ENCODE measurements at regions not wholly inside any gene's neighbourhood (a gene's known extent, or its start where the extent isn't known, plus 50 kb on each side); places are given as distances from the start of the nearest gene placed in this dataset.

DNA sequence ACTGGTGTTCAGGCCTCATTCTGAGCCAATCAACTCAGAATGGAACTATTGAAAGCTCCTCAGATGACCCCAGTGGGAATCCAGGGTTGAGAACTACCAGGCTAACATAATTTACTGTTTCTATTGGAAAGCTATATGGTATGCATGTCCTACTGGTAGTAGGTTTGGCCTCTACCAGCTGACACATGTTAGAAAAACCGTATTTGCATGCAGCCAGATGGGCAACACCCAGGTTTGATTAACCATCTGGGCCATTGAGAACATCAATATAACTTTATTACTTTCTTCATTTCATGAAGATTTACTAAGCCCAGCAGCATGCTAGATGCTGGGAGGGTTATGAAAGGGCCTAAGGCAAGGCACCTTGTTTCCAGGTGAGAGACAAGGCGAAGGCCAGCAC, 181.4 kb upstream of the PARP11 start:
- no peak for DNase-seq (ENCODE audit: low spot score)
- no peaks in the 10 kb centered on the region for H3K36me3 ChIP-seq
- no peaks in the 10 kb centered on the region for H3K9me3 ChIP-seq
- no peak for ATAC-seq (ENCODE audit: insufficient number of reproducible peaks, low FRiP score, low read depth)
- H3K4me3 ChIP-seq, result no peak overlapping the region
- H3K27me3 ChIP-seq (replicated peaks; ENCODE audit: insufficient read depth), result no peaks in the 10 kb centered on the region
- no peak overlapping the region for H3K27ac ChIP-seq
- TF ChIP-seq, protein P1, sequence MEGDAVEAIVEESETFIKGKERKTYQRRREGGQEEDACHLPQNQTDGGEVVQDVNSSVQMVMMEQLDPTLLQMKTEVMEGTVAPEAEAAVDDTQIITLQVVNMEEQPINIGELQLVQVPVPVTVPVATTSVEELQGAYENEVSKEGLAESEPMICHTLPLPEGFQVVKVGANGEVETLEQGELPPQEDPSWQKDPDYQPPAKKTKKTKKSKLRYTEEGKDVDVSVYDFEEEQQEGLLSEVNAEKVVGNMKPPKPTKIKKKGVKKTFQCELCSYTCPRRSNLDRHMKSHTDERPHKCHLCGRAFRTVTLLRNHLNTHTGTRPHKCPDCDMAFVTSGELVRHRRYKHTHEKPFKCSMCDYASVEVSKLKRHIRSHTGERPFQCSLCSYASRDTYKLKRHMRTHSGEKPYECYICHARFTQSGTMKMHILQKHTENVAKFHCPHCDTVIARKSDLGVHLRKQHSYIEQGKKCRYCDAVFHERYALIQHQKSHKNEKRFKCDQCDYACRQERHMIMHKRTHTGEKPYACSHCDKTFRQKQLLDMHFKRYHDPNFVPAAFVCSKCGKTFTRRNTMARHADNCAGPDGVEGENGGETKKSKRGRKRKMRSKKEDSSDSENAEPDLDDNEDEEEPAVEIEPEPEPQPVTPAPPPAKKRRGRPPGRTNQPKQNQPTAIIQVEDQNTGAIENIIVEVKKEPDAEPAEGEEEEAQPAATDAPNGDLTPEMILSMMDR (IDR thresholded peaks at IDR 0.05), result no peak
- no peaks in the 10 kb centered on the region for H3K4me1 ChIP-seq (ENCODE audit: control insufficient read depth in 1 of 2, low read depth in 2 of 2)

DNA sequence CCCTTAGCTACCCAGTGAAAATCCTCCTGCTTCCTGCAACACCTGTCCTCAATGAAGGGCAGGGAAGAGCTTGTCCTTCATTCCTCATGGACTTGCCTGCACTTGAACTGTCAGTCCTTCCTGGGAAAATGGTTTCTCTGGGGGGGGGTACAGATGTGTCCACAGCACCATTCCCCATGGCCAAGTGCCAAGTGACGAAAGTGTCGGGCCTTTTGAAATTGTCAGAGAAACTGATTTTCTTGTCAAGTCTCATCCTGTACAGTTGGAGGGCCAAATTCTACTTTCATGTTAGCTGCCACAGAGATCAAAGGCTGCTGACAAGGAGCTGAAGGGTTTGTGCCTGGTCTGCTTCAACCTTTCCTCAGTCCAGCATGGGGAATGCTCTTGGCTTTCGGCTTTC, 179.5 kb upstream of the PARP11 start:
- no peaks in the 10 kb centered on the region for H3K4me1 ChIP-seq (ENCODE audit: control insufficient read depth in 1 of 2, low read depth in 2 of 2)
- H3K27ac ChIP-seq, result no peak overlapping the region
- no peaks in the 10 kb centered on the region for H3K36me3 ChIP-seq
- no peaks in the 10 kb centered on the region for H3K9me3 ChIP-seq
- H3K4me3 ChIP-seq, result no peak overlapping the region
- DNase-seq (ENCODE audit: low spot score), result no peak
- TF ChIP-seq, protein P1 (IDR thresholded peaks at IDR 0.05), result no peak
- no peaks in the 10 kb centered on the region for H3K27me3 ChIP-seq (replicated peaks; ENCODE audit: insufficient read depth)
- ATAC-seq (ENCODE audit: insufficient number of reproducible peaks, low FRiP score, low read depth), result no peak

DNA sequence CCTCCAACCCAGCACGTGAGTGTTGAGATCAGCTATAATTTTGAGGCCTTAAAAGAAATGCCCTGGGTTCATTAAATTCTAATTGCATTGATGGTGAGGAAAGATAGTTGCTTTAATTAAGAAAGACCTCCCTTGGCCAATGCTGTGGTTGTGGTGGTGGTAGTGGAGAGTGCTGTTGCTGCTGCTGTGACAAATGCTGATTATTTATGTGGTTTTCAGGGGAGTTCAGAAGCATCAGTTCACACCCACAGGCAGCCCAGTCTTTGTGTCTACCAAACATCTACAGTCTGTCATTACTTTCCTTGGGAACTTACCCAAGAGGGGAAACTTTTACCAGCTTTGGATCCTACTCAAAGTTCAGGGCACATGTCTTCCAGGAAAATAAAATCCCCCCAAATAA, 178.4 kb upstream of the PARP11 start:
- DNase-seq (ENCODE audit: low spot score) (no peak), ATAC-seq (ENCODE audit: insufficient number of reproducible peaks, low FRiP score, low read depth) (no peak)
- Histone ChIP-seq H3K9me3 (no peaks in the 10 kb centered on the region), H3K36me3 (no peaks in the 10 kb centered on the region), H3K4me1 (ENCODE audit: control insufficient read depth in 1 of 2, low read depth in 2 of 2) (no peaks in the 10 kb centered on the region), H3K27ac (no peak overlapping the region), H3K27me3 (replicated peaks; ENCODE audit: insufficient read depth) (no peaks in the 10 kb centered on the region), H3K4me3 (no peak overlapping the region)
- TF ChIP-seq, protein P1 (IDR thresholded peaks at IDR 0.05), result no peak

DNA sequence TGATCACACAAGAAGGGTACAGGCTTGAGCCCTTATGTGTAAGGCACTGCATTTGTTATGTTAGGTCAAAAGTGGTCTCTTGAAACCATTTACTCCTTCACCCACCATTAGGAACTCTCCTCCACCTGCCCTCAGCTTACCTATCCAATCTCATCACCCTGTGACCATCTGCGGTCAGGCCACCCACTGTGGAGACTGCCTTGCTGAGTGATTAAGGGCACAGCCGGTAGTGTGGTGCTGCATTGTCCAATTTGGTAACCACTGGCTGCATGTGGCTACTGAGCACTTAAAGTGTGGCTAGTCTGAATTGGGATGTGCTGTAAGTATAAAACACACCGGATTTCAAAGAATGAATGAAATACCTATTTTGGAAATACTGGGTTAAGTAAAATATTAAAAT, 177.1 kb upstream of the PARP11 start:
- Histone ChIP-seq H3K4me3 (no peak overlapping the region), H3K27ac (no peak overlapping the region), H3K27me3 (replicated peaks; ENCODE audit: insufficient read depth) (no peaks in the 10 kb centered on the region), H3K4me1 (ENCODE audit: control insufficient read depth in 1 of 2, low read depth in 2 of 2) (no peaks in the 10 kb centered on the region), H3K9me3 (no peaks in the 10 kb centered on the region), H3K36me3 (no peaks in the 10 kb centered on the region)
- DNase-seq (ENCODE audit: low spot score) (no peak), ATAC-seq (ENCODE audit: insufficient number of reproducible peaks, low FRiP score, low read depth) (no peak)
- TF ChIP-seq, protein P1 (IDR thresholded peaks at IDR 0.05), result no peak

DNA sequence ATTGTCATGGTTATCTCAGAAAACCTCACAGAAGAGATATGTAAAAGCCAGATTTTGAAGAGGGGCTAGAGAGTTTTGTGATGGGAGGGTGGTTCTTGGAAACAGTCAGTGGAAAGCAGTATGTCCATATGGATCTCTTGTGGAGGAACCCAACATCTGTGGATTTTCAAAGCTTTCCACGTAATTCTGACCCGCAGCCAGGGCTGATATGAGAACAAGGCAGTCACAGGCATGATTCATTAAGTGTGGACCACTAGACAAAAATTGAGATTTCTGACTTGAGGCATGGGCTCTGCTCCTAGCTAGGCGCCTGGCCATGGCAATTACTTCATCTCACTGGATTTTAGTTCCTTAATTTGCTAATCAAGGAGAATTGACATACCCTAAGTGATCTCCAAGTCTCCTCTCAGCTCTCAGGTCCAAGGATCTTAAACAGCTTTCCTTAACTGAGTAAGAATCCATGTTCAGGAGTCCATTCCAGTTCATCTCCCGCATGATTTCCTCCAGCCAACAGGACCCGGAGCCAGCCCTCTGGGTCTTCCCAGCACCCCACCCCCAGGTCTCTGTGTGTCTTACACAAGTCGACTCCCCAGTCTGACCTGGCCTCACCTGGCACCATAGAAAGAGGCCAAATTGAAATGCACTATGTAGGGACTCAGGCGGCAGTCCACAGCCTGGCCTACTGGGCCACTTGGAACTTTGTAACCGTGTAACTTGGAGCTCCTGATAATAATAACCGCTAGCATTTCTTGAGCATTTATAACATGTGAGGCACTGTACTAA, 176.3 kb upstream of the PARP11 start:
- TF ChIP-seq, protein P1 (IDR thresholded peaks at IDR 0.05), result no peak
- Histone ChIP-seq H3K27me3 (replicated peaks; ENCODE audit: insufficient read depth) (no peaks in the 10 kb centered on the region), H3K27ac (no peak overlapping the region), H3K4me3 (no peak overlapping the region), H3K4me1 (ENCODE audit: control insufficient read depth in 1 of 2, low read depth in 2 of 2) (no peaks in the 10 kb centered on the region), H3K9me3 (no peaks in the 10 kb centered on the region), H3K36me3 (no peaks in the 10 kb centered on the region)
- no peak for ATAC-seq (ENCODE audit: insufficient number of reproducible peaks, low FRiP score, low read depth)
- DNase-seq (ENCODE audit: low spot score), result no peak
